Smooth muscle cell (in vitro differentiated cells): ENCODE measurements at regions not wholly inside any gene's neighbourhood (a gene's known extent, or its start where the extent isn't known, plus 50 kb on each side); places are given as distances from the start of the nearest gene placed in this dataset.
A peak's percentile ranks its signal among the peaks of the same experiment; 100 is the strongest.

Experiments used
- DNase-seq: peaks from one replicate; lab custom pipeline; 2025; ENCODE audit not compliant: unreplicated experiment; lab: John Stamatoyannopoulos, UW
- H2AFZ ChIP-seq: fragments of 200-600 bp; sonication (generic); 2 replicates; pipeline ENCODE4 v1.6.0; 2016; ENCODE audit warnings: antibody characterized with exemption, low read depth, mild to moderate bottlenecking
- H3F3A ChIP-seq: fragments of 200-600 bp; sonication (generic); 2 replicates; pipeline ENCODE4 v1.6.0; 2017; ENCODE audit warnings: antibody characterized with exemption, low read depth
- H3K27ac ChIP-seq: fragments of 200-600 bp; sonication (generic); 2 replicates; pipeline ENCODE4 v1.5.1; 2016; ENCODE audit warnings: low read depth, mild to moderate bottlenecking
- H3K27me3 ChIP-seq: fragments of 200-600 bp; sonication (generic); 2 replicates; pipeline ENCODE4 v1.6.1; 2016; ENCODE audit warnings: low read depth, mild to moderate bottlenecking
- H3K36me3 ChIP-seq: fragments of 200-600 bp; sonication (generic); 2 replicates; pipeline ENCODE4 v1.5.1; 2016; ENCODE audit warnings: low read depth
- H3K4me1 ChIP-seq: fragments of 200-600 bp; sonication (generic); 2 replicates; pipeline ENCODE4 v1.5.1; 2016; ENCODE audit warnings: low read depth
- H3K4me2 ChIP-seq: fragments of 200-600 bp; sonication (generic); 2 replicates; pipeline ENCODE4 v1.6.0; 2016; ENCODE audit warnings: mild to moderate bottlenecking
- H3K4me3 ChIP-seq: fragments of 200-600 bp; sonication (generic); 2 replicates; pipeline ENCODE4 v1.5.1; 2016; ENCODE audit warnings: mild to moderate bottlenecking
- H3K79me2 ChIP-seq: fragments of 200-600 bp; sonication (generic); 2 replicates; pipeline ENCODE4 v1.6.0; 2016; ENCODE audit warnings: low read depth, mild to moderate bottlenecking
- H3K9ac ChIP-seq: fragments of 200-600 bp; sonication (generic); 2 replicates; pipeline ENCODE4 v1.6.0; 2016; ENCODE audit warnings: low read depth
- H3K9me3 ChIP-seq: fragments of 200-600 bp; sonication (generic); replicated peaks from 2 replicates; pipeline ENCODE4 v1.5.1; 2016; ENCODE audit warnings: low read depth
- H4K20me1 ChIP-seq: fragments of 200-600 bp; sonication (generic); 2 replicates; pipeline ENCODE4 v1.6.0; 2016; ENCODE audit warnings: low read depth
- WGBS: methylation state at CpG from one replicate; pipeline ENCODE4 v1.1.7; 2016; ENCODE audit warnings: low lambda C conversion rate; 5-methylcytosine and 5-hydroxymethylcytosine counted together
- TF ChIP-seq, protein P1 (sequence below): fragments of 200-600 bp; sonication (generic); IDR thresholded peaks from 2 replicates; pipeline ENCODE4 v1.5.1; 2017; ENCODE audit warnings: borderline replicate concordance, mild to moderate bottlenecking, antibody characterized with exemption; ENCODE audit not compliant: insufficient read depth, poor library complexity, severe bottlenecking

DNA sequence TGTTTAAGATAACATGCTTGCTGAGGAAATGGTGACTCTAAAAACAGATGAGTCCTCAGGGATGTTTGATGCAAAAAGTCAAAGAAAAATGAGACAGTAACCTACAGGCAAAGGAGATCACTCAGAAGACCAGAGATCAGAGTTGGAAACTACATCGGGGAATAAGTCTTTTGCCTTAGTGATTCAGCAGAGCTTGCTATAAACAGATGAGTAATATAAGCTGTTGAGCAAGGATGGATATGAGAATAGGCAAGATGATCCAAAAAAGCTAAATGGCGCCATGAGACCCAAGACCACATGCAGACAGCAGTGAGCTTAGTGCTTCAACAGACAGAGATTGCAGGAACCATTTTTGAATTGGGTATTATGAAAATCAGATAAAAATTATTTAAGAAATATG lies 168.6 kb downstream of the POSTN start:
- peak overlapping the region; percentile 63 for H3K27ac ChIP-seq

DNA sequence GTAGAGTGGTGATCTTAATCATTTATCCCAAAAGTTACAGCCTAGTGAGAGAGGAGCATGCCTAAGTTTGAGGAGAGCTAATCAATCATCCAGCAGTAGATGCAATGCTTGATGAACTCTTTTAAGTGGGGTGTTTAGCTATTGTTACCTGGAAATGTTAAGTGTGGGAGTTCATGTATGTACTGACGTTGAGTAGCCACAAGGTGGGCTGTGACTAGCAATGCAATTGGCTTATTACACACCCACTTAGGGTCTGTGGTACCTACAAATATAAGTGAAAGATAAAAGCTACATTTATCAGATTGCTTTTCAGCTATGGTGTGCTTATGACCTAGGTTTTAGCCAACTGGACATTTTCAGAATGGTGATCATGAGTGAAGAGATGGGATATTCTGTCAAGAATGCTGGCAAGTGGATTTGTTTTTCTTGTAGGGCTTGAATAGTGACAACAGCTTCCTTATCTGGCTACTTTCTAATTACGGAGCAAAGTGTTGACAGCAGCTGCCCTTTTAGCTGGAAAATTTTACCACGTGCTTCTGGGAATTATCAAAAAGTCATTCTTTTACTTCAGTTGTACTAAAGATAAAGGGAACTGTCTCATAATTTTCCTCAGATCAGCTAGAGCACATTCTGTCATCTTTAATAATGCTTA lies 170.6 kb downstream of the POSTN start:
- no peaks in the 10 kb centered on the region for H4K20me1 ChIP-seq
- H3K4me1 ChIP-seq = no peaks in the 10 kb centered on the region
- TF ChIP-seq, protein P1, sequence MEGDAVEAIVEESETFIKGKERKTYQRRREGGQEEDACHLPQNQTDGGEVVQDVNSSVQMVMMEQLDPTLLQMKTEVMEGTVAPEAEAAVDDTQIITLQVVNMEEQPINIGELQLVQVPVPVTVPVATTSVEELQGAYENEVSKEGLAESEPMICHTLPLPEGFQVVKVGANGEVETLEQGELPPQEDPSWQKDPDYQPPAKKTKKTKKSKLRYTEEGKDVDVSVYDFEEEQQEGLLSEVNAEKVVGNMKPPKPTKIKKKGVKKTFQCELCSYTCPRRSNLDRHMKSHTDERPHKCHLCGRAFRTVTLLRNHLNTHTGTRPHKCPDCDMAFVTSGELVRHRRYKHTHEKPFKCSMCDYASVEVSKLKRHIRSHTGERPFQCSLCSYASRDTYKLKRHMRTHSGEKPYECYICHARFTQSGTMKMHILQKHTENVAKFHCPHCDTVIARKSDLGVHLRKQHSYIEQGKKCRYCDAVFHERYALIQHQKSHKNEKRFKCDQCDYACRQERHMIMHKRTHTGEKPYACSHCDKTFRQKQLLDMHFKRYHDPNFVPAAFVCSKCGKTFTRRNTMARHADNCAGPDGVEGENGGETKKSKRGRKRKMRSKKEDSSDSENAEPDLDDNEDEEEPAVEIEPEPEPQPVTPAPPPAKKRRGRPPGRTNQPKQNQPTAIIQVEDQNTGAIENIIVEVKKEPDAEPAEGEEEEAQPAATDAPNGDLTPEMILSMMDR = no peak
- WGBS = 23% methylated on average over 3 of the region's 3 CpGs
- no peaks in the 10 kb centered on the region for H3K27me3 ChIP-seq
- H3K4me3 ChIP-seq = no peak overlapping the region
- H3K9ac ChIP-seq = no peak overlapping the region
- H3K9me3 ChIP-seq = no peaks in the 10 kb centered on the region
- H3K79me2 ChIP-seq = no peaks in the 10 kb centered on the region
- no peaks in the 10 kb centered on the region for H3K36me3 ChIP-seq
- H3K27ac ChIP-seq = no peak overlapping the region
- H3F3A ChIP-seq = peaks cover 8% of the 10 kb centered on the region
- no peak overlapping the region for H3K4me2 ChIP-seq
- no peak for DNase-seq
- H2AFZ ChIP-seq = no peak overlapping the region

More for the DNA sequence above, 168.6 kb downstream of the POSTN start:
- 34% methylated on average over 2 of the region's 2 CpGs for WGBS
- H3K4me2 ChIP-seq = peak overlapping the region; percentile 41
- no peaks in the 10 kb centered on the region for H3K79me2 ChIP-seq
- H4K20me1 ChIP-seq = no peaks in the 10 kb centered on the region
- no peaks in the 10 kb centered on the region for H3K27me3 ChIP-seq
- no peaks in the 10 kb centered on the region for H3K36me3 ChIP-seq
- TF ChIP-seq, protein P1 = no peak
- H3F3A ChIP-seq = peaks cover 8% of the 10 kb centered on the region
- H2AFZ ChIP-seq = peak overlapping the region; percentile 61
- no peaks in the 10 kb centered on the region for H3K9me3 ChIP-seq
- H3K4me3 ChIP-seq = no peak overlapping the region
- H3K4me1 ChIP-seq = no peaks in the 10 kb centered on the region
- DNase-seq = no peak
- H3K9ac ChIP-seq = no peak overlapping the region

DNA sequence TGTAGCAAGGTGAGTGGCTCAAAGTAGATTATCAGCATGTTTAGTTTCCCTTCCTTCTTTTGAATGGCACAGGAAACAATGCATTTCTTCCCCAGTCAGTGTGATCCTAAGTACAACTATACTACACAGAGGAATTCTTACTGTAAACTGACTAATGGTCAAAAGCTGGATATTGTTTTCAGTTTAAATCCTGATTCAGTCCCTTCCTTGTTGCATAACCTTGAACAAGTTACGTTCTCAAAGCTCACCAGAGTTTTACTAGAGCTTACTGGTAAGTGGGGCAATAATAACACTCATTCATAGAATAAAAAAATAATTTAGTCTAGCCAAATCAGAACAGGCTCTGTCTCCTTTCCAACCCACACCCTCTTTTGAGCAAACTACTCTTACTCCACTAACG lies 180.1 kb downstream of the POSTN start:
- Histone ChIP-seq H3K4me2 (no peak overlapping the region), H3K9me3 (no peaks in the 10 kb centered on the region), H3K9ac (no peak overlapping the region), H3K36me3 (no peaks in the 10 kb centered on the region), H3F3A (no peaks in the 10 kb centered on the region), H3K79me2 (no peaks in the 10 kb centered on the region), H3K27me3 (no peaks in the 10 kb centered on the region), H3K4me1 (no peaks in the 10 kb centered on the region), H3K27ac (no peak overlapping the region), H3K4me3 (no peak overlapping the region), H4K20me1 (no peaks in the 10 kb centered on the region), H2AFZ (no peak overlapping the region)
- TF ChIP-seq, protein P1 = no peak
- no peak for DNase-seq
- 58% methylated on average over 2 of the region's 2 CpGs for WGBS

DNA sequence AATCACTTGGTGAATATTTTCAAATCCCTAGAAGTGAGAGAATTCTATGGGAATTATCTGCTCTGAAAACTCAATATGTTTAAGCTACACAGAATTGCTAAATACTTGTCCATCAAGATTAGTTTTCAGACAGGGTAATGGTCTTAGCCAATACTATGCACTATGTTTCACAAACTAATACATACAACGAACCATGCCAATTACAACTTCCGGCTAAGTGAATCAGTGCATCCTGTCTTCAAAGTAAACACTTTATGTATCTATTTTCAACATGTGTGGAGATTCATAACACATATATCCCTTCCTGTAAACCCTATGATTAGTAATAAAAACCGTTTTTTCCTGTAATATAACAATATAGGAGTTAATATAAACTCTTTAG lies 181.5 kb downstream of the POSTN start:
- H3K9ac ChIP-seq = no peak overlapping the region
- H3K4me2 ChIP-seq = no peak overlapping the region
- no peak overlapping the region for H3K27ac ChIP-seq
- TF ChIP-seq, protein P1 = no peak
- H3K79me2 ChIP-seq = no peaks in the 10 kb centered on the region
- H3K4me1 ChIP-seq = no peaks in the 10 kb centered on the region
- no peaks in the 10 kb centered on the region for H3K27me3 ChIP-seq
- no peak overlapping the region for H2AFZ ChIP-seq
- no peaks in the 10 kb centered on the region for H4K20me1 ChIP-seq
- no peak for DNase-seq
- H3K4me3 ChIP-seq = no peak overlapping the region
- no peaks in the 10 kb centered on the region for H3K9me3 ChIP-seq
- H3F3A ChIP-seq = no peaks in the 10 kb centered on the region
- no peaks in the 10 kb centered on the region for H3K36me3 ChIP-seq
- 74% methylated on average over 3 of the region's 3 CpGs for WGBS
